ENCODE measurements at regions not wholly inside any gene's neighbourhood (a gene's known extent, or its start where the extent isn't known, plus 50 kb on each side); places are given as distances from the start of the nearest gene placed in this dataset.

- TF ChIP-seq POLR2AphosphoS5 (IDR thresholded peaks at IDR 0.05) = no peak
- TF ChIP-seq CTCF (IDR thresholded peaks at IDR 0.05) = no peak
- TF ChIP-seq POLR2A (IDR thresholded peaks at IDR 0.05) = no peak
- TF ChIP-seq EP300 (IDR thresholded peaks at IDR 0.05) = no peak
Measured at GRCh38 chr2:123098619-123099018, 926.5 kb upstream of the CNTNAP5 start.
